ENCODE measurements at regions not wholly inside any gene's neighbourhood (a gene's known extent, or its start where the extent isn't known, plus 50 kb on each side); places are given as distances from the start of the nearest gene placed in this dataset.

- no peak for TF ChIP-seq POLR2A (IDR thresholded peaks at IDR 0.05; ENCODE audit: low read length)
- TF ChIP-seq GATA1 (IDR thresholded peaks at IDR 0.05; ENCODE audit: low read depth, low read length), result no peak
Measured at GRCh38 chr5:93165559-93165958, 415.5 kb downstream of the NR2F1-AS1 start.
